SHP77 treated with DMSO at 0.1 percent for 48 hours (cell line): ENCODE measurements at regions not wholly inside any gene's neighbourhood (a gene's known extent, or its start where the extent isn't known, plus 50 kb on each side); places are given as distances from the start of the nearest gene placed in this dataset.
A peak's percentile ranks its signal among the peaks of the same experiment; 100 is the strongest.
"Not testable (repeated sequence)": the region's sequence is repeated elsewhere in the genome, so short reads cannot be mapped to it uniquely, and the experiment has no call there.

Source experiments
- DNase-seq: peaks from one replicate; lab custom pipeline; 2025; lab: John Stamatoyannopoulos, UW

GRCh38 chr10:80751940-80752339 lies 214.2 kb downstream of the SH2D4B start:
- DNase-seq, result no peak

DNA sequence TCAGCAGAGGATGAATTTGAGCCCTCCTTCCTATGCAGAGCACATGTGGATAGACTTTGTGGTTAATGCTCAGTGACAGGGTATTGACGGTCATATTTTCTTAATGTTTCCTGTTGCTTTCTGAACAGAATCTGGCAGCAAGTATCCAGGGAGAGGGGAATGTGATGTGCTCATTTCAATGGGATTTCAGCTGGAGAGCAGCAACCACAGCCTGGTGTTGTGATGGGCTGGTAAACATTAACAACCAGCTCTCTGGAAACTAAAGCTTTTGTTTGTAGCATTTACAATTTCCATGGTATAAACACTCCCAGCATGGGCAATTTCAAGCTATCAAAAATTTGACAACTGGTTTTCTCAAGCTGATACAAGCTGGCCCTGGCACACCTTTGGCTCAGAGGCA lies 215.9 kb downstream of the SH2D4B start:
- DNase-seq, result no peak

GRCh38 chr10:80755893-80756292 lies 218.2 kb downstream of the SH2D4B start:
- DNase-seq, result no peak

GRCh38 chr10:80759693-80760092 lies 222.0 kb downstream of the SH2D4B start:
- no peak for DNase-seq

DNA sequence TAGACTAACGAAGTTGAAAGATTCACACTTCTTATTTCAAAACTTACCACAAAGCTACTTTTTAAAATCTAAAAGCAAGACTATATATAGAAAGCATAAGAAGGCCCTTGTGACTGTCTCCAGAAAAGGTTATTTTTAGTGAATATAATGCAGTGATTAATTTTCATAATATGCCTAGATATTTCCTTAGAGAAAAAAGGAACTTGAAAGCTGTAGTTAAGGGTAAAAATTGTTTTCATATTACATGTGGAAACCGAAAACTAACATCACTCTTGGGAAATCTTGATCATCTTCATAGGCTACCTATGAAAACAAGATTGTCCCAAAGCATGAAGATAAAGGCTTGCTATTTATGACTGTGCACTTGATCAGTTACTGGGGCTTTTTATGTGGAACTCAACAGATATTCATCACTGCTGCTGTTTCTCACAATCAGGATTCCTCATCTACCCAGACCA lies 223.2 kb downstream of the SH2D4B start:
- DNase-seq, result no peak

DNA sequence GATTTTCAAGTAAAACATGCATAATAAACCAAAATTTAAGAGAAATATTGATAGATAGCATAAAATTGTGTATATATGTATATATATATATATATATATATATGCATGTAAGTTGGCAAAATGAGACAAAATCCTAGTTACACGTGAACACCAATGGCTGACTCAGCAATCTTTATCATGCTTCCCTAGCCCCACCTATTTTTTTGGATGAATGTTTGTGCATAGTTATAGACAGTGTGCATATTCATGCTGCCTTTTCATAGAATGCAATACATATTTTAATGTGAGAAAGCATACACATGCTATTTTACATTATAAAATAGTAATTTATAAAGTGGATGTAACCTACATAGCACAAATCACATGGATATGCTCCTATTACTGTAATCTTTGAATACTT lies 230.3 kb downstream of the SH2D4B start:
- no peak for DNase-seq

GRCh38 chr10:80769700-80770160 lies 232.0 kb downstream of the SH2D4B start:
- no peak for DNase-seq

DNA sequence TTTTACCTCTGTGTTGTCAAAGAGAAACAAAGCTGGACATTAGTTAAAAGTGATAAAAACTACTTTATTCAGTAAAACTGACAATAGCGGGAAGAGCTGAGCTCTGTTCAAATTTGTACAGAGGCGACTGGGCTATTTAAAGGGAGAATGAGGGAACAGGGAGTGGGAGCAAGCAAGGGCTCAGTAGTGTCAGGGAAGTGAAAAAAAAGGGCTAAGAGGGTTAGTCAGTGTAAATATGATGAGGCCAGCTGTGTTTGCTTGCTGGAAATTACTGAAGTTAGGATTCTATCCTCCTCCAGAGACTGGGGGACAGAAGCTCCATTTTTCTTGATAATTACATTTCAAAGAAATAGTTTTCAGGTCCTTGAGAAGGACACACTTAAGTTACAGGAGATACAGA lies 232.5 kb downstream of the SH2D4B start:
- peak; percentile 14 for DNase-seq

- DNase-seq, result no peak
Observed at GRCh38 chr10:80771285-80771684, 233.6 kb downstream of the SH2D4B start.

GRCh38 chr10:80771902-80772555 lies 234.3 kb downstream of the SH2D4B start:
- no peak for DNase-seq

DNA sequence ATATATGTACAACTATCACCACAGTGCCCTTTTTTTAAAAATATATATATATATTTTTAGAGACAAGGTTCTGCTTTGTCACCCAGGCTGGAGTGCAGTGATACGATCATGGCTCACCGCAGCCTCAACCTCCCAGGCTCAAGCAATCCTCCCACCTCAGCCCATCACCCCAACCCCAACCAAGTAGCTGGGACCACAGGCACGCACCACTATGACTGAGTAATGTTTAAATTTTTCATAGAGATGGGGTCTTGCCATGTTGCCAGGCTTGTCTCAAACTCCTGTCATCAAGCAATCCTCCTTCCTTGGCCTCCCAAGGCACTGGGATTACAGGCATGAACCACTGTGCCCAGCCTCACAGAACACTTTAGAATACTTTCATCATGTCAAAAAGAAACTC lies 234.9 kb downstream of the SH2D4B start:
- DNase-seq, result no peak

DNA sequence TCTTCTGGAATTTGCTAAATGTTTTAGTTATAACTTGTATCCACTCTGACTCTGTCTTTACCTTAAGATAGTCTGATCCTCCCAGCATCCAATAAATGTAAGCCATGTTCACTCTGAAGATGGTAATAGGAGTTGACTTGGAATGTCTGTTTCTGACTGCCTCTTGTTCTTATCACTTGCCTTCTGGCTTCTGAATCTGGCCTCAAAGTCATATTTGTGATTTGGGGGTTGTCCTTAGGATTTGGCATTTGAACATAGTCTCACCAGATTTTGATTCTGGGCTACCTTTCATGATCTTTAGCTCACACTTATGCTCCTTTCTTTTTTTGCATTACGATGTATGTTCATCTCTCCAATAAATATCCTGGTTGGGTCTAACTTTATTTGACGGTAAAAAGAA lies 247.0 kb downstream of the SH2D4B start:
- DNase-seq, result no peak

- no peak for DNase-seq
Observed at GRCh38 chr10:80786322-80786721, 248.6 kb downstream of the SH2D4B start.

DNA sequence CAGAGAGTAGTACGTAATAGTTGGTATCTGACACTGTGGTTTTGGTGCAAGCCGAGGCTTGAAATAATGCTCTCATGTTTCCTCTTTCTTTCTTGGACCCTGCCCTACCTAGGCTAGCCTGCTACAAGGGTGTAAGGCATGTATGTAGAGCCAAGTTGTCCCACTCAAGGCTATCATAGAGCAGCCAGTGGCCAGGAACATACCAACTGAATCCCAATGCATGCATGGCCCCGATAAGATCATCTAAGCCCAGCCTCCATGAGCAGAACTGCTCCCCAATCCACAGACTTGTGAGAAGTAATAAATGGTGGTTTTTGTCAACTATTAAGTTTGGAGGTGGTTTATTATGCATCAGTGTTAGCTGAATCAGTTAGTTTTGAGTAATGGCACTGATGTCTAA lies 250.2 kb downstream of the SH2D4B start:
- DNase-seq, result no peak

DNA sequence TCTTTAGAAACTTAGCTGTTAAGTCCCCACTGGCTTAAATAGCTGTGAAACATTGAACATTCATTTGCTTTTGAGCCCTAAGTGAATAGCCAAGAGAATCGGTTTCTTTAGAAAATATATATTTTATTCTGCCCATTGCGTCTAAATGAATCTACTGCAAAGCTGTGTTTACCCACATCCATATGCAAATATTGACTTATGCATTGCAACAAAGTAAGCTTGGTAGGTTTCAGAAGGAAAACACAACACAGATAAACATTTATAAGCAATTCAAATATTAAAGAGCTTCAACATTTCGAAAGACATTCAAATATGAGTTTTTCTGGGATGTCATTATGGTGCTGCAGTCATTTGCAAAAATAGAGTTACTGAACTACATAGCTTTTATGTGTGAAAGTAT lies 257.3 kb downstream of the SH2D4B start:
- no peak for DNase-seq

DNA sequence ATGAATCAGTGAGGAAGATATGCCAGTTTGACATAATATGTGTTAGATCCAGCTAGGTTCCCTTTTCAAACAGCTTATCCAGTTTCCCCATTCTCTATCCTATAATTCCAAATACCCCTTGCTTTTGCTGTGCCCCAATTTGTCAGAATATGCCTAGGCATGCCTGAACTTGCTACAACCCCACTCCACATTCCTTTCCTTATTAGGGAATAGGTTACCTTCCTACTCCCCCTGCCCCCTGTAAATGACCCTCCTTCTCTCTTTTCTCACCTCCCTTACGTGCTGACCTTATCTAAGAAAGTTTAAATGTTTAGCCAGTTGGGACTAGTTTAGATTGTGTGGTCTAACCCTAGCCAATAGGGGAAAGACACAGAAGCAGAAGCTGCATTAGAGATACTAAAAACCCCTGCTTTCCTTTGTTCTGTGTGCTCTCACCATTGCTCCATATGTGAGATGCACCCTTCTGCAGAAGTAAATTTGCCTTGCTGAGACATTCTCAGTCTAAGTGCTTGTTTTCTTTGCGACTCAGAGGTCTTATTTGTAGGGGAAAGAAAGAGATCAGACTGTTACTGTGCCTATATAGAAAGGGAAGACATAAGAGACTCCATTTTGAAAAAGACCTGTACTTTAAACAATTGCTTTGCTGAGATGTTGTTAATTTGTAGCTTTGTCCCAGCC lies 267.8 kb downstream of the SH2D4B start:
- DNase-seq, result no peak

DNA sequence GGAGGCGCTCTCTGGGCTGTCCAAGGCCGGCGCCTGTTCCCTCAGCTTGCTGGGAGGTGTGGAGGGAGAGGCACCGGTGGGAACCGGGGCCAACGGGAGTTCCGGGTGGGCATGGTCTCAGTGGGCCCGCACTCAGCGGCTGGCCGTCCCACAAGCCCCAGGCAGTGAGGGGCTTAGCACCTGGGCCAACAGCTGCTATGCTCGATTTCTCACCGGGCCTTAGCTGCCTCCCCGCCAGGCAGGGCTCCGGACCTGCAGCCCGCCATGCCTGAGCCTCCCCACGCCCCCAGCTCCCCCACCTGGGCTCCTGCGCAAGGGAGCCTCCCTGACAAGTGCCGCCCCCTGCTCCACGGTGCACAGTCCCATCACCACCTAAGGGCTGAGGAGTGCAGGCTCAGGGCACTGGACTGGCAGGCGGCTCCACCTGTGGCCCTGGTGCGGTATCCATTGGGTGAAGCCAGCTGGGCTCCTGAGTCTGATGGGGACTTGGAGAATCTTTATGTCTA lies 276.5 kb downstream of the SH2D4B start:
- DNase-seq, result no peak

- DNase-seq, result no peak
Observed at GRCh38 chr10:80829151-80829550, 291.4 kb downstream of the SH2D4B start.

- DNase-seq, result no peak
Observed at GRCh38 chr10:80829562-80829961, 291.9 kb downstream of the SH2D4B start.

DNA sequence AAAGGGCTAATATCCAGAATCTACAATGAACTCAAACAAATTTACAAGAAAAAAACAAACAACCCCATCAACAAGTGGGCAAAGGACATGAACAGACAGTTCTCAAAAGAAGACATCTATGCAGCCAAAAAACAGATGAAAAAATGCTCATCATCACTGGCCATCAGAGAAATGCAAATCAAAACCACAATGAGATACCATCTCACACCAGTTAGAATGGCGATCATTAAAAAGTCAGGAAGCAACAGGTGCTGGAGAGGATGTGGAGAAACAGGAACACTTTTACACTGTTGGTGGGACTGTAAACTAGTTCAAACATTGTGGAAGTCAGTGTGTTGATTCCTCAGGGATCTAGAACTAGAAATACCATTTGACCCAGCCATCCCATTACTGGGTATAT lies 295.0 kb downstream of the SH2D4B start:
- DNase-seq, result not testable (repeated sequence)

DNA sequence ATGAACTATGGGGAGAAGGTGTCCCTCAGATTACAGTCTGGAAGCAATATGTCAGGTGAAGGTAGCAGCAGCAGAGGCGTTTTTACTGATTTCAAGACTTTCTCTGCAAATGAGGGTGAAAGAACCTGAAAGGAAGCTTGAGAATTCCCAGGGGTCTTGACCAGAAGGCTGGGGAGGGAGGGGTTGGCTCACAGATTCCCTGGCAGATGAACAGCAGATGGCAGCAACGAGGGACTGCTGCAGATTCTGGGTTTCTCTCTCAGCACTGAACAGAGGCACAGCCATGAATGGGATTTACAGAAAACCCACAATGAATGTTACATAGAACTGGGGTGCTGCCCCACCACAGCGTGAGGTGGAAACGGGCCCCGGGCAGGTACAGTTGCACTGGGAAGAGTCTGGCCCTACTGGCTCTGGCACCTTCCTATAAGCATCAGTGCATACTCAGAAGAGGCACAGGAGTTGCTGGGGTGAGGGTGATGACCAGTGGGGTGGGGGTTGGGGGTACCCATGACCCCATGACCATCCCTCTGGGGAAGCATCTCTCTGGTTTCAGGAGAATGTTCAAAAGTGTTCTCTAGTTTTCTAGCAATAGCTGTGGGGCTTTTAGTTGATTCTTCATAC lies 317.8 kb downstream of the SH2D4B start:
- no peak for DNase-seq

- DNase-seq, result no peak
Observed at GRCh38 chr10:80856186-80856585, 318.5 kb downstream of the SH2D4B start.

GRCh38 chr10:80859279-80859678 lies 321.6 kb downstream of the SH2D4B start:
- not testable (repeated sequence) for DNase-seq
